Keratinocyte (primary cell): ENCODE measurements at regions not wholly inside any gene's neighbourhood (a gene's known extent, or its start where the extent isn't known, plus 50 kb on each side); places are given as distances from the start of the nearest gene placed in this dataset.

Experiments
- CTCF ChIP-seq, 3 experiments: IDR thresholded peaks in 1 of 3; conservative IDR thresholded peaks in 1 of 3; optimal IDR thresholded peaks in 1 of 3; 2 replicates in 2 of 3; 3 replicates in 1 of 3; pipeline versions ENCODE3 to v1.5.1; 2011; ENCODE audit warnings: low read length in 3 of 3, mild to moderate bottlenecking in 3 of 3, moderate library complexity in 2 of 3, control low read depth in 1 of 3, inconsistent platforms in 1 of 3; ENCODE audit not compliant: insufficient read depth in 2 of 3; ENCODE audit errors: extremely low read depth in 1 of 3
- EZH2 ChIP-seq: IDR thresholded peaks from one replicate; pipeline ENCODE4 v1.6.1; 2012; ENCODE audit warnings: inconsistent platforms, mild to moderate bottlenecking, low read length, moderate library complexity

GRCh38 chr21:17422931-17423330, 89.9 kb upstream of the CXADR start:
- no peak for TF ChIP-seq CTCF (optimal IDR thresholded peaks at IDR 0.05 in 1 of 3, IDR thresholded peaks at IDR 0.05 in 1 of 3, conservative IDR thresholded peaks at IDR 0.05 in 1 of 3; ENCODE audit: extremely low read depth in 1 of 3, insufficient read depth in 2 of 3, low read length in 3 of 3)
- no peak for TF ChIP-seq EZH2
